ENCODE measurements at regions not wholly inside any gene's neighbourhood (a gene's known extent, or its start where the extent isn't known, plus 50 kb on each side); places are given as distances from the start of the nearest gene placed in this dataset.

- no peak for TF ChIP-seq FOXK2 (IDR thresholded peaks at IDR 0.05)
- TF ChIP-seq ZNF207 (IDR thresholded peaks at IDR 0.05; ENCODE audit: borderline replicate concordance), result no peak
- no peak for TF ChIP-seq RAD21 (IDR thresholded peaks at IDR 0.05; ENCODE audit: insufficient read depth, low read depth, low read length)
- no peak for TF ChIP-seq MXI1 (IDR thresholded peaks at IDR 0.05; ENCODE audit: low read depth, low read length)
- no peak for TF ChIP-seq BMI1 (IDR thresholded peaks at IDR 0.05; ENCODE audit: borderline replicate concordance)
- no peak for TF ChIP-seq POLR2AphosphoS5 (IDR thresholded peaks at IDR 0.05; ENCODE audit: low read length)
- no peak for TF ChIP-seq CTCF (IDR thresholded peaks at IDR 0.05 in 2 of 3, conservative IDR thresholded peaks at IDR 0.05 in 1 of 3; ENCODE audit: control insufficient read depth in 2 of 3, extremely low read depth in 1 of 3, insufficient read depth in 1 of 3, low read depth in 3 of 3, low read length in 3 of 3)
- no peak for TF ChIP-seq ZSCAN29 (IDR thresholded peaks at IDR 0.05)
- no peak for TF ChIP-seq MAX (IDR thresholded peaks at IDR 0.05; ENCODE audit: low read depth, low read length)
- TF ChIP-seq CREM (IDR thresholded peaks at IDR 0.05; ENCODE audit: low read depth), result no peak
- no peak for TF ChIP-seq POLR2A (IDR thresholded peaks at IDR 0.05; ENCODE audit: low read depth, low read length)
- no peak for TF ChIP-seq CBFB (IDR thresholded peaks at IDR 0.05; ENCODE audit: low read depth)
- no peak for TF ChIP-seq EP300 (IDR thresholded peaks at IDR 0.05; ENCODE audit: borderline replicate concordance in 1 of 2, control insufficient read depth in 1 of 2, low read depth in 2 of 2, low read length in 2 of 2)
- no peak for TF ChIP-seq MYC (IDR thresholded peaks at IDR 0.05; ENCODE audit: insufficient read depth, insufficient read length, insufficient replicate concordance, low read length, severe bottlenecking)
These were observed 2070.4 kb upstream of the CELF4 start for GRCh38 chr18:39635966-39636365.

All from GM12878 (cell line).